ENCODE measurements at regions not wholly inside any gene's neighbourhood (a gene's known extent, or its start where the extent isn't known, plus 50 kb on each side); places are given as distances from the start of the nearest gene placed in this dataset.

GRCh38 chr6:164010441-164011103, 596.1 kb downstream of the QKI start:
- no peak for DNase-seq

DNA sequence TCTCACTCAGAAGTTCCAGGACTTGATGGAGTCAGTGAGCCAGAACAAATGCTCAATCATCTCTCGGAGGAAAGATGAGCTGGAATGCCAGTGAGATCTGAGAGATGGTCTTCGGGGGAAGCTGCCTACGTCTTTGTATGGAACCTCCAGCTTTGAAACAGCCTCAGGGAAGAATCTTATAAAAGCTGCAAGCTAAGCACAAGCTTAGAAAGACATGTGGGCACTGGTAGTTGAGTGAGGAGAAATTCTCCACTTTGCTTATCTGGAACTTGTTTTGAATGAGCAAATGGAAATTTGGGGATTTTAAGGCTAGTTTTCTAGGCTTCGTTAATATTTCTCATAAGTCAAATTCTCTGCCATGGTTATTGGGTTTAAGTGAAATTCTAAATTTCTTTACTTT, 594.4 kb downstream of the QKI start:
- no peak for DNase-seq

DNA sequence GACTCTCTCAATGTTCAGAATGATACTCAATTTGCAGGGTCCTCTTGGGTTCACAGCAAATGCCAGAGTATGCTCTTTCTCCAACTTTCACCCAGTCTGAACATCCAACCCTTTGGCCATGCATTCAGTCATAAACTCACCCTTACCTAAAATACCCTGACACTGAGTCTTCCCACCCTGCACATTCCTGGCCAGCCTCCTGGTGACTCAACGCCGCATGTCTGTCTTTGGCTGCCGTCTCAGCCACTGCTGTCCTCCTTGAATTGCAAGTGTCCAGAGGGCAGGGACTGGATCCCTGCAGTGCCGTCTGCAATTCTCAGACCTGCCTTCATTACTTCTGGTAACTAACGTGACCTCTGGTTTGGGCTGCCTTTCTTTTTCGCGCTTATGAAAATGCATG, 593.4 kb downstream of the QKI start:
- DNase-seq = no peak

GRCh38 chr6:164006459-164006858, 591.9 kb downstream of the QKI start:
- no peak for DNase-seq

- no peak for DNase-seq
These were observed 590.6 kb downstream of the QKI start for GRCh38 chr6:164005004-164005711.

- DNase-seq = no peak
These were observed 585.8 kb downstream of the QKI start for GRCh38 chr6:164000276-164000675.

GRCh38 chr6:163999475-164000125, 585.1 kb downstream of the QKI start:
- DNase-seq = no peak

- no peak for DNase-seq
These were observed 584.0 kb downstream of the QKI start for GRCh38 chr6:163998496-163998895.

DNA sequence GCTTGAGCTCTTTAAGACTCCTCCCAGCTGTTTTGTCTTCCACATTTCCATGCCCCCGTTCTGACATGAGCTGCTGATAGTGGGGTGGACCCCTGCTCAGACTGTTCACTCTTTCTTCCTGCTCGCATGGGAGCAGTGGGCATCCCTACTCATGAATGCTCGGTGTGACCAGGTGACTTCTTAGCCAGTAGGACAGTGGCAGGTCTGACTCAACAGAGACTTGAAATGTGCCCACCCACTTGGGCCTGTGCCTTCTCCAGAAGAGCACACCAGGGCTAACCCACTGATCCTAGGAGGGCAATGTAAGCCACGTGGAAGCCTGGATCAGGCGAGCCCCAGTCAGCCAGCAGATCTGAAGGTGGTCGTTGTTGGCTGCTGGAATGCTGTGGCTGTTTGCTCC, 582.0 kb downstream of the QKI start:
- DNase-seq = no peak

GRCh38 chr6:163994566-163994965, 580.0 kb downstream of the QKI start:
- no peak for DNase-seq

GRCh38 chr6:163992701-163993100, 578.2 kb downstream of the QKI start:
- DNase-seq = no peak

DNA sequence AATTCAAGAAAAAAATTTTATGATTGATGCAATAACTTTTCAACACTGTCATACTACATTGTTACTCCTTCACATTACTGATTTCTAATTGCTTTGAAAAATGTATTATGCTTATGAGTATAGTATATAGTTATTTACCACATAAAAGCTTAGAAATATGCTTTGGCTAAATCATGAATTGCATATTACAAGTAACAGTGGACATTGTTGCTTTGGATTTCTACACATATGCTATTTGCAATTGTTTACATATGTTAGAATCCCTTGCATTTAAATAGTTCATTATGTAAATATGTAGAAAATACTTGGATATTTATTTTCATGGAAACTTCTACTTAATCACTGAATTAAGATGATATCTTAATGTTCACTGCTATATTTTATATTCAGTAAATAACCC, 577.5 kb downstream of the QKI start:
- no peak for DNase-seq

DNA sequence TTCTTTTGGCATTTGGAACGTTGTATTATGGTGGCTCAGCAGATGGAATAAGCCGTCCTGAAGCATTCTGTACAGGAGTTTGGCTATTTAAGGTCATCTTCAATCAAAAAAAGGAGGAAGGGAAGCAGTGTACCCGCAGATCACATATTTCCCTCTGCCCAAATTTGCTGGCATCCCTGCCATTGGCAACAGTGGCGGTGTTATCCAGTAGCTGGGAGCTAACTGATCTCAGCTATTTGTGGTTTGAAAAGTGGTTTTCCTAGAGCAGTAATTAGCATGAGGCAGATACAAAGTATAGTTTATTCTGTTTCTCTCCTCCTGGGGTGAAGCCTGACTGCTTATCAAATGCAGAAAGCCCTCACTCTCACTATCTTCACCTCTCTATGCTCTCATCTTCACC, 576.8 kb downstream of the QKI start:
- no peak for DNase-seq

- no peak for DNase-seq
These were observed 571.8 kb downstream of the QKI start for GRCh38 chr6:163986313-163986712.

DNA sequence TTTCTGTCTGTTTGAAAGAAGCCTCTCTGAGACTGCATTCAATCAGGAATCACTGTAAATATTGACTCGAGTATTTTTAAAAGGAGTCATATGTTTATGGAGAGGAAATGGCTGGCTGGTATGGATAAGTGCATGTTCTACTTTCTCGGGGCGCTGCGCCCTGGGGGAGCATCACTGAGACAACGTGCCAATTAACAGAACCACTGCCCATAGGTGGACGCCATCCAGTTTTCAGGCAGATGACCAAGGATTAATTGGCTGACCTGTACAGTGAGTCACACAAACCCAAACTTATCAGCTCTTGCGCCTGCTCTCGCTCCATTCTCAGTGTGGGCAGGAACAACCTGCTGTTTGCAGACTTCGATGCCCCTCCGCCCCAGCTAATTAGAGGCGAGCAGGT, 571.2 kb downstream of the QKI start:
- no peak for DNase-seq

DNA sequence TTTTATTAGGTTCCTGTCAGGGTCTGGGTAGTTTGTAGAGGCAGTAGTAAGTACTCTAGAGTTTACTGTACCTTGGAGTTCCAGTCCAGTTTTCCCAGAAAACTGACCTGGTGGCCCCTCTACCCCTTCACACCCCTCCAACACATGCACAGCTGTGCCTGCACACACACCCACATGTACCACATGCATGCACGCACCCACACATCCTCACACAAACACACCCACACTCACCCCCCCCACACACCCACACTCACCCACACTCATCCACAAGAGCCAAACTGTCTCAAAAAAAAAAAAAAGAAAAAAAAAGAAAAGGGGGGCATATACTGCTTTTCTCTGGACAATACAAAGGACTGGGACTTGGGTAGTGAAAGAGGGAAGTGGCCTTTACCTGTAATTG, 570.5 kb downstream of the QKI start:
- no peak for DNase-seq

GRCh38 chr6:163984124-163984936, 569.8 kb downstream of the QKI start:
- DNase-seq = no peak

- DNase-seq = no peak
These were observed 569.2 kb downstream of the QKI start for GRCh38 chr6:163983679-163984078.

DNA sequence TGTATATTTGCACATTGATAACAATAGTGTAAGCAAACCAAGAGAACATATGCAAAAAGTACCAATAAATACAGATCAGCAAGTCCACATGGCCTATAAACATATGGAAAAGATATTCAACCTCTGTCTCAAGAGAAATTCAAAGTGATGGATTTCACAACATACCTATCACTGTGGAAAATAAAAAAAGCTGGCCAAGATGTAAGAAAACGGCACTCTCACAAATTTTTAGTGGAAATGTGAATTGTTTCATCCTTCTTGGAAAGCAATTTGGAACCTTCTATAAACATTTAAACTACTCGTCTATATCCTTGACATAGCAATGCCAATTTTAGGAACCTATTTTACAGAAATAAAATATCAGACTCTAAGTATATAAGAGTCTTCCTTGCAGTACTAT, 559.8 kb downstream of the QKI start:
- DNase-seq = no peak

- no peak for DNase-seq
These were observed 557.6 kb downstream of the QKI start for GRCh38 chr6:163971841-163972838.

DNA sequence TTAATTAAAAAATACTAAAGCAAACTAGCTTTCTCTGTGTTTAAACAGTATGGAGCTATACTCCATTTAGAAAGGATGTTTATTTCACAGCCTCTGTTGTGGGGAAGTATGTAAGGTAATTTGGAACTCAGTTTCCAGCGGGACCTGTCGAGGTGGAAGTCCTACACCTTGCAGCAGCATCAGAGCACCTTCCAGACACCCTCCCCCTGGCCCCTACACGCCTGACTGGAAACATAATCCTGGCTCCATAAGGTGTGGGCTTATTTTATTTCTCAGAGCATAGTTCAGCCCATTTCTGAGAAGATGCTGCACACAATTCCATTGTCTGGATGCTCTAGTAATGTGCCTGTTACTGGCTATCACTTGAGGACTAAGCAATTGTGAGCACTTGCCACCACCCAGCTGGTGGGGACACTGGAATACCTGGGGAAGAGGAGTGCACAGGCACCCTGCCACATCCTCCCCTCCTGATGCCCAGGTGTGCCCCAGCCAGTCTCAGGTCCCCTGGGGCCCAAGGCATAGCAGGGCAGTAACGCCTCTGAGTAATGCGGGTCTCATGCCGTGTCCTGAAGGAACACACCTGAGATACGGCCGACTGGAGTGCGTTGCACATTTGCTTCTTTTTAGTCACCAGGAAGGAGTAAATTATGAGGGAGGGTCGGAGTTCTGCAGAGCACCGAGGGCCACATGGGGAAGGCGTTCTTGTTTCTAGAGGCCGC, 556.5 kb downstream of the QKI start:
- no peak for DNase-seq
